ENCODE measurements at regions not wholly inside any gene's neighbourhood (a gene's known extent, or its start where the extent isn't known, plus 50 kb on each side); places are given as distances from the start of the nearest gene placed in this dataset.

DNA sequence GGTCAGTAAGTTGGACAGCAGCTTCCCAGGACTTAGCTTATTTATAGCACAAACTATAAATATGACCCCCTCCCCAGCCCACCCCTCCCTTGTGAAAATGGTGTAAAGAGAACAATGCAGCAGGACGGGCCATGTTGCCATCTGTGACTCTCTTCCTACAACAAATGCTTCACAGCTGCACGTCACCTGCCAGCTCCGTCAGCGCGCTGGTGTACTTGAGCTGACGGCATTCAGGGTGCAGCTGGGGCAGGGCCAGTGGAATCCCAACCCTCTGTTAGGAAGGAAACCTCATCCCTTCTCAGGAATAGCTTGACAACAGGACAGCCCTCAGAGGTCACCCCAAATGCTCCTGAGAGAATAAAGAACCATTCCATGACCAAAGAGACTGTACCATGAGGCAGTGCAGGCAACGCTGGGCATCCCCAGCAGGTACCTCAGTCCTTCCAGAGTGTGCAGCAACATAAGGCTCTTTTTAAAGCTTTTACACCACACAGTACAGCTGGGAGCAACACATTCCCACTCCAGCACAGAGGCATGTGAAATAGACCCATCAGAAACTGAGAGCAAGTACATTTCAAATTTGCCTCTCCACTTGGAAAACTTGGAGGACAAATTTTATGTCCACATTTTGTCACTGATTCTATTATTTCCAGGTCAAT is 85.0 kb downstream of the ATP1A1 start:
- TF ChIP-seq, protein P1, sequence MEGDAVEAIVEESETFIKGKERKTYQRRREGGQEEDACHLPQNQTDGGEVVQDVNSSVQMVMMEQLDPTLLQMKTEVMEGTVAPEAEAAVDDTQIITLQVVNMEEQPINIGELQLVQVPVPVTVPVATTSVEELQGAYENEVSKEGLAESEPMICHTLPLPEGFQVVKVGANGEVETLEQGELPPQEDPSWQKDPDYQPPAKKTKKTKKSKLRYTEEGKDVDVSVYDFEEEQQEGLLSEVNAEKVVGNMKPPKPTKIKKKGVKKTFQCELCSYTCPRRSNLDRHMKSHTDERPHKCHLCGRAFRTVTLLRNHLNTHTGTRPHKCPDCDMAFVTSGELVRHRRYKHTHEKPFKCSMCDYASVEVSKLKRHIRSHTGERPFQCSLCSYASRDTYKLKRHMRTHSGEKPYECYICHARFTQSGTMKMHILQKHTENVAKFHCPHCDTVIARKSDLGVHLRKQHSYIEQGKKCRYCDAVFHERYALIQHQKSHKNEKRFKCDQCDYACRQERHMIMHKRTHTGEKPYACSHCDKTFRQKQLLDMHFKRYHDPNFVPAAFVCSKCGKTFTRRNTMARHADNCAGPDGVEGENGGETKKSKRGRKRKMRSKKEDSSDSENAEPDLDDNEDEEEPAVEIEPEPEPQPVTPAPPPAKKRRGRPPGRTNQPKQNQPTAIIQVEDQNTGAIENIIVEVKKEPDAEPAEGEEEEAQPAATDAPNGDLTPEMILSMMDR (IDR thresholded peaks at IDR 0.05): no peak
- TF ChIP-seq EZH2 (IDR thresholded peaks at IDR 0.05; ENCODE audit: borderline replicate concordance, insufficient read depth, low read depth, low read length, poor library complexity, severe bottlenecking): no peak

Measured in B cell (primary cell).